Muscle layer of duodenum (tissue), 2 donors: ENCODE measurements at regions not wholly inside any gene's neighbourhood (a gene's known extent, or its start where the extent isn't known, plus 50 kb on each side); places are given as distances from the start of the nearest gene placed in this dataset.
"Not testable (repeated sequence)": the region's sequence is repeated elsewhere in the genome, so short reads cannot be mapped to it uniquely, and the experiment has no call there.

Experiments used
- H3K27ac ChIP-seq: one replicate; pipeline ENCODE4 v1.7.0; 2013; ENCODE audit warnings: mild to moderate bottlenecking, low read length
- H3K27me3 ChIP-seq: one replicate; pipeline ENCODE4 v1.7.0; 2013; ENCODE audit warnings: low read depth, mild to moderate bottlenecking, control low read depth, low read length
- H3K36me3 ChIP-seq, 2 donors: one replicate each; pipeline ENCODE4 v1.7.0; 2013; ENCODE audit warnings: low read length in 2 of 2, control low read depth in 1 of 2, mild to moderate bottlenecking in 1 of 2; ENCODE audit not compliant: insufficient read depth in 2 of 2, control insufficient read depth in 1 of 2
- H3K4me1 ChIP-seq, 2 donors: one replicate each; pipeline ENCODE4 v1.7.0; 2013; ENCODE audit warnings: low read length in 2 of 2, mild to moderate bottlenecking in 2 of 2, control low read depth in 1 of 2, moderate library complexity in 1 of 2; ENCODE audit not compliant: insufficient read depth in 2 of 2, control insufficient read depth in 1 of 2
- H3K4me3 ChIP-seq, 2 donors: one replicate each; pipeline ENCODE4 v1.7.0; 2013; ENCODE audit warnings: low read length in 2 of 2, low read depth in 1 of 2, mild to moderate bottlenecking in 1 of 2
- H3K9me3 ChIP-seq, 2 donors: one replicate each; pipeline ENCODE4 v1.7.0; 2013; ENCODE audit warnings: low read length in 2 of 2, control low read depth in 1 of 2, mild to moderate bottlenecking in 1 of 2; ENCODE audit not compliant: control insufficient read depth in 1 of 2
- donor health status: healthy.

DNA sequence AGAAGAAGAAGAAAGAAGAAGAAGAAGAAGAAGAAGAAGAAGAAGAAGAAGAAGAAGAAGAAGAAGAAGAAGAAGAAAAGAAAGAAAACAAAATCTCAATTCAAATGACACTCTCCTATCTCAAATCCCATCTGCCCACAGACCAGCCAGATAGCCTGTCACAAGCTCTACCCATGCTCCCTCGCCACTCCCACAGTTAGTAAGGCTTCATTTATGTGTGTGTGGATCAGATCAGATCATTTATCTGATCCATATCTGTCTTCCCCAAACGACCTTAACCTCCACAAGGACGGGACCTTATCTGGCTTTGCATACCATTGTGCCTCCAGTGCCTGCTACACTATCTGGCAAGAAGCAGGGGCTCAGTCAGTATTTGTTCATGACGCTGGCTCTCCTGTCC, 81.9 kb upstream of the RREB1 start:
- Histone ChIP-seq H3K27ac (no peak overlapping the region), H3K4me1 (no peaks in the 10 kb centered on the region)

GRCh38 chr6:7028963-7029362, 78.8 kb upstream of the RREB1 start:
- H3K9me3 ChIP-seq, H3K36me3 ChIP-seq, H3K27me3 ChIP-seq, H3K4me1 ChIP-seq, H3K4me3 ChIP-seq, H3K27ac ChIP-seq: not testable (repeated sequence)

More for the DNA sequence above, 81.9 kb upstream of the RREB1 start:
- Histone ChIP-seq H3K27me3 (no peaks in the 10 kb centered on the region), H3K36me3 (no peaks in the 10 kb centered on the region), H3K9me3 (peaks cover 0 to 2% of the 10 kb centered on the region in 2 donors), H3K4me3 (no peak overlapping the region)

GRCh38 chr6:7030968-7031367, 76.8 kb upstream of the RREB1 start:
- H3K4me1 ChIP-seq, H3K36me3 ChIP-seq: not testable (repeated sequence)

GRCh38 chr6:7033202-7033601, 74.6 kb upstream of the RREB1 start:
- no peaks in the 10 kb centered on the region for H3K4me1 ChIP-seq
- no peak overlapping the region for H3K27ac ChIP-seq
- peaks cover 0 to 3% of the 10 kb centered on the region in 2 donors for H3K9me3 ChIP-seq
- no peaks in the 10 kb centered on the region for H3K27me3 ChIP-seq
- no peaks in the 10 kb centered on the region for H3K36me3 ChIP-seq
- H3K4me3 ChIP-seq: no peak overlapping the region

More at GRCh38 chr6:7030968-7031367, 76.8 kb upstream of the RREB1 start:
- not testable (repeated sequence) for H3K4me3 ChIP-seq, H3K27ac ChIP-seq, H3K27me3 ChIP-seq, H3K9me3 ChIP-seq

DNA sequence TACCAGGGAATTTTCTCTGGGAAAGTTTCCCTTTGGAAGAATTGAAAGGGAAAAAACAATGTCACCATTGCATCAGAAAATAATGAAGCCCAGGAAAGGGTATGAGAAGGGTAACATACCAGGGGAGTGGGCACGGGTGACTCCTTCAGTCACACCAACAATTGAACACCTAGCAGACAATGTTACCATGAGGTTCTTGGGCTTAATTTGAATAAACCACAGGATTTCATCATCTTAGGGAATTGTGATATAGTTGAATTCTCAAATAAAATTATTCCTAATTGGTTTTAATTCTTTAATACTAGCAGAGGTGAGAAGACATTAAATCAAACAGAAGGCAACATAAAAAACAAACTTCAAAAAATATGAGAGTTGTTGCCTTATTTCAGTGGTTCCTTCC, 73.7 kb upstream of the RREB1 start:
- H3K36me3 ChIP-seq: no peaks in the 10 kb centered on the region

DNA sequence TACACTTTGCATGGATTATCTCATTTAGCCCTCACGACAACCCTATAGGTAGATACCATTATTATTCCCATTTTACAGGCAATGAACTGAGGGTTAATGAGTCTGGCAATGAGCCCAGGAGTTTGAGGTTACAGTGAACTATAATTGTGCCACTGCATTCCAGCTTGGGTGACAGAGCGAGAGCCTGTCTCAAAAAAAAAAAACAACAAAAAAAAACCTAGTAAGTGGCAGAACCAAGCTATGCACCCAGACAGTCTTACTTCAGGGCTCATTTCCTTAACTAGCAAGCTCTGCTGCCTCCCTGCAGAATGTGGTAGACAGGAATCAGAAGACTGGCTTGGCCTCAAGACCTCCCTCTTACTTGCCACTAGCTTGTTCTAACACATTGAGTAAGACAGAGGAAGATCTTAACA, 71.9 kb upstream of the RREB1 start:
- Histone ChIP-seq H3K36me3 (no peaks in the 10 kb centered on the region), H3K27ac (no peak overlapping the region), H3K27me3 (no peaks in the 10 kb centered on the region), H3K4me3 (no peak overlapping the region), H3K9me3 (peaks cover 0 to 3% of the 10 kb centered on the region in 2 donors), H3K4me1 (no peaks in the 10 kb centered on the region)

More for the DNA sequence above, 73.7 kb upstream of the RREB1 start:
- H3K4me1 ChIP-seq: no peaks in the 10 kb centered on the region
- H3K27me3 ChIP-seq: no peaks in the 10 kb centered on the region
- peaks cover 0 to 3% of the 10 kb centered on the region in 2 donors for H3K9me3 ChIP-seq
- no peak overlapping the region for H3K4me3 ChIP-seq
- H3K27ac ChIP-seq: no peak overlapping the region

DNA sequence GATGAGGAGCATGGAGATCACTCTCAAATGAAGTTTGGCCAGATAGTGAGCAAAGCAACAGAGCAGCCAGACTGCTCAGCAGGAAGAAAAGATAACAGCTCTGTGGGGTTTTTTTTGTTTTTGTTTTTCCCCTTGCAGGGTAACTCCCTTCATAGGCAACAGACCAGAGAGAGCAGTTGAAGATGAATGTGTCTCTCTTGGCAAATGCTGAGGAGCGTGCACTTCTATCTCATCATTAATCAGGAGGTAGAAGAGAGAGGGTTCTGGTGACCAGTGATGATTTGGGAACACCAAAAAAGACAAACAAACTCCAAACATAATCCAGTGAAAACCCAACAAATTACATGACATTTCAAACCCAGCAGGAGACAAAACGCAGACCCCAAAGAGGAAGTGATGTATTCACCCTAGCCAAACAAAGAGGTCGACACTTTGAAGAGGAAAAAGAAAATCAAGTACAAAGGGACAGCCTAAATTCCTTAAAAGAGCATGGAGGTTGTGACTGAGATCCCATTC, 66.2 kb upstream of the RREB1 start:
- H3K9me3 ChIP-seq: no peaks in the 10 kb centered on the region
- H3K36me3 ChIP-seq: no peaks in the 10 kb centered on the region
- peaks cover 0 to 6% of the 10 kb centered on the region in 2 donors for H3K4me1 ChIP-seq
- H3K27ac ChIP-seq: no peak overlapping the region
- no peak overlapping the region for H3K4me3 ChIP-seq
- H3K27me3 ChIP-seq: no peaks in the 10 kb centered on the region

DNA sequence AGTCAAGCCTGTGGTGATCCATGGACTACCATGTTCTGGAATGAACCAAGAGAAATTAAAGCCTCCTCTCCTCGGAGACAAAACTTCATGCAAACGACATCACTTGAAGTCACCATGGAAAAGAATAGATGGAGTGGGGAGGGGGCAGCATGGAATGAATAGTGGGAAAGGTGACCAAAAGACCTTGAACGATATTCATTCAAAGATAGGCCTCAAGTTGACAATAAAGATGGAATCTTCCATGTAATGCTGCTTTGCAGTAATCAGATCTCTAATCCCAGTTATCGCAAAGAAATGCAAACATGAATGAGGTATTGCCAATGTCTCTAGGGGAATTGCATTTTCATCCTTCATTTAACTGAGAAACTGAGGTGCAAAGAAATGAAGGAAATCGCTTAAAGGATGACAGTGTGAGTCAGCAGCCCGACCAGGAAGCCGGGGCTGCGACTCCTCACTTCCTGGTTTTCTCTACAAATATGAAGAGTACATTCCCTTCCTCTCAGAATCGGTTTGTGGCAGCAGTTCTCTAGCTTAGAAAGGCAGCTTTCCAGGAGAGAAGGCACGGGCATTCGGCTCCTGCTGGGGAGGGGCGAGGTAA, 65.6 kb upstream of the RREB1 start:
- H3K36me3 ChIP-seq: no peaks in the 10 kb centered on the region
- H3K27ac ChIP-seq: no peak overlapping the region
- no peaks in the 10 kb centered on the region for H3K9me3 ChIP-seq
- no peaks in the 10 kb centered on the region for H3K27me3 ChIP-seq
- no peak overlapping the region for H3K4me3 ChIP-seq
- H3K4me1 ChIP-seq: peaks cover 0 to 6% of the 10 kb centered on the region in 2 donors

GRCh38 chr6:7042654-7043545, 64.9 kb upstream of the RREB1 start:
- peaks cover 0 to 6% of the 10 kb centered on the region in 2 donors for H3K4me1 ChIP-seq
- H3K36me3 ChIP-seq: no peaks in the 10 kb centered on the region
- H3K9me3 ChIP-seq: no peaks in the 10 kb centered on the region
- H3K27ac ChIP-seq: no peak overlapping the region
- no peak overlapping the region for H3K4me3 ChIP-seq
- no peaks in the 10 kb centered on the region for H3K27me3 ChIP-seq

GRCh38 chr6:7045331-7045730, 62.4 kb upstream of the RREB1 start:
- Histone ChIP-seq H3K9me3 (no peaks in the 10 kb centered on the region), H3K27ac (no peak overlapping the region), H3K36me3 (no peaks in the 10 kb centered on the region), H3K27me3 (no peaks in the 10 kb centered on the region), H3K4me1 (peaks cover 0 to 6% of the 10 kb centered on the region in 2 donors), H3K4me3 (no peak overlapping the region)

DNA sequence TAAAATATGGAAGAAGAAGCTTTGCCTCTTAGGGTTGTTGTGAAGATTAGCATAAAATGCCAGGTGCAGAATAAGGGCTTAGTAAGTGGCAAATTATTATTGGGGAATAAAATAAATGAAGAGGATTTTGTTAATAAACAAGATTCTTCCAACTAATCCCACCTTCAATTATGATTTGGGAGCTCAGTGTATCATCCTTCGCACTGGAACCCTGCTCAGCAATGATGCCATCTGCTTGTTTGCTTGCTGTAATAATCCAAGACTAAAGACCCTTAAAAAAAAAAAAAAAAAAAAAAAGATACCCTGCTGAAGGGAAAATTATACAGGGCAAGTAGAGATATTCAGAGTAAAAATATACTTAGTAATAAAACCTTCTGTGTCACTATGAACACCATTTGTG, 62.0 kb upstream of the RREB1 start:
- peaks cover under 1 to 6% of the 10 kb centered on the region in 2 donors for H3K4me1 ChIP-seq
- H3K9me3 ChIP-seq: no peaks in the 10 kb centered on the region
- H3K27me3 ChIP-seq: no peaks in the 10 kb centered on the region
- no peak overlapping the region for H3K27ac ChIP-seq
- no peaks in the 10 kb centered on the region for H3K36me3 ChIP-seq
- H3K4me3 ChIP-seq: no peak overlapping the region
